GM10266 (cell line): ENCODE measurements at regions not wholly inside any gene's neighbourhood (a gene's known extent, or its start where the extent isn't known, plus 50 kb on each side); places are given as distances from the start of the nearest gene placed in this dataset.

Source experiments
- DNase-seq: peaks from one replicate; pipeline ENCODE4 v3.0.0; 2012; ENCODE audit errors: extremely low spot score
- CTCF ChIP-seq: IDR thresholded peaks from 2 replicates; pipeline ENCODE4 v1.5.1; 2012; ENCODE audit warnings: mild to moderate bottlenecking, low read depth; ENCODE audit not compliant: control insufficient read depth, insufficient read depth; ENCODE audit errors: missing control alignments

GRCh38 chr1:105100102-105100501 lies 1350.4 kb downstream of the AMY1C start:
- DNase-seq, result no peak
- no peak for TF ChIP-seq CTCF

- TF ChIP-seq CTCF, result no peak
- no peak for DNase-seq
Observed at GRCh38 chr1:105101261-105101660, 1351.6 kb downstream of the AMY1C start.

- TF ChIP-seq CTCF, result no peak
- DNase-seq, result no peak
Observed at GRCh38 chr1:105102371-105102770, 1352.7 kb downstream of the AMY1C start.

- DNase-seq, result no peak
- no peak for TF ChIP-seq CTCF
Observed at GRCh38 chr1:105122041-105122440, 1372.3 kb downstream of the AMY1C start.

- peak; percentile 14 for DNase-seq
- peak; percentile 49 for TF ChIP-seq CTCF
Observed at GRCh38 chr1:105137543-105138457, 1388.1 kb downstream of the AMY1C start.

GRCh38 chr1:105138458-105138893 lies 1388.8 kb downstream of the AMY1C start:
- DNase-seq, result no peak
- no peak for TF ChIP-seq CTCF

- no peak for TF ChIP-seq CTCF
- DNase-seq, result no peak
Observed at GRCh38 chr1:105172788-105173187, 1423.1 kb downstream of the AMY1C start.
